ENCODE measurements at regions not wholly inside any gene's neighbourhood (a gene's known extent, or its start where the extent isn't known, plus 50 kb on each side); places are given as distances from the start of the nearest gene placed in this dataset.
"Not testable (repeated sequence)": the region's sequence is repeated elsewhere in the genome, so short reads cannot be mapped to it uniquely, and the experiment has no call there.

DNA sequence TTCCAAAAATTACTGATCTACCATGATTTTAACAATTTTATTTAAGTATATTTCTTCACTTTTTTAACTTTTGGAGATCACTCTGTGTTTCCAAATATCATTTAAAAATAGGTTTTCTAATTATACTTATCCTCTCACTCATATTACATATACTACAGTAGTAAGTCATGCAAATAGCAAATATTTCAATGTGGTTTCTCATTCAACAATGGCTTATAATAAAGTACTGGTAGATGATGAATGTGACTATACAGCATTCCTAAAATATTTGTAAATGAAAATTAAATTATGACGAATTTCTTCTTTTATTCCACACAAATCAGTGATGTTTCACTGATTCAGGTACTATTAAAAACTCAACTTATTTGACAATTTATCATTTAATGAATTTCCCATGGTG is 176.3 kb upstream of the MEF2C start:
- 77% methylated on average over 1 of the region's 1 CpG for WGBS
- Histone ChIP-seq H3K36me3 (ENCODE audit: insufficient read depth) (no peaks in the 10 kb centered on the region), H3K27ac (ENCODE audit: low read depth) (no peak overlapping the region), H3K4me1 (ENCODE audit: insufficient read depth) (no peaks in the 10 kb centered on the region), H3K4me3 (ENCODE audit: low read depth, low read length) (no peak overlapping the region)
- no peak for DNase-seq (ENCODE audit: extremely low spot score)

DNA sequence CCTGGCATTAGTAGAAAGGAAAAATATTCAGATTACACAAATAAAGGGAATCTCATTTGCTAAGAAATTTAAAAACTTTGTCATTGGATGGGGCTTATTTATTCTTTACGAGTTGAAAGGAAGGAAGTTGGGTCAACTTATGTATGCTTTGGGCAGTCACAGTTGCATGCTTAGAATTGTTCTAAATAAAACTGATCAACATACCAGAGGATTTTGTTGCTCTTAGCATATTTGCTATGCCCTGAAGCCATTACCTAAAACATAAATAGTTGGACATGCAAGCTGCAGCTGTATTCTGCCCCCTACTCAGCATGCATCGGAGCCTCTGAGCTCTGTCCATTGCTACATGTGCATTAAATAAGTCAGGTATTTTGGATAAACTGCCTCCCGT is 172.7 kb upstream of the MEF2C start:
- WGBS: 76% methylated on average over 3 of the region's 3 CpGs
- no peak for DNase-seq (ENCODE audit: extremely low spot score)

DNA sequence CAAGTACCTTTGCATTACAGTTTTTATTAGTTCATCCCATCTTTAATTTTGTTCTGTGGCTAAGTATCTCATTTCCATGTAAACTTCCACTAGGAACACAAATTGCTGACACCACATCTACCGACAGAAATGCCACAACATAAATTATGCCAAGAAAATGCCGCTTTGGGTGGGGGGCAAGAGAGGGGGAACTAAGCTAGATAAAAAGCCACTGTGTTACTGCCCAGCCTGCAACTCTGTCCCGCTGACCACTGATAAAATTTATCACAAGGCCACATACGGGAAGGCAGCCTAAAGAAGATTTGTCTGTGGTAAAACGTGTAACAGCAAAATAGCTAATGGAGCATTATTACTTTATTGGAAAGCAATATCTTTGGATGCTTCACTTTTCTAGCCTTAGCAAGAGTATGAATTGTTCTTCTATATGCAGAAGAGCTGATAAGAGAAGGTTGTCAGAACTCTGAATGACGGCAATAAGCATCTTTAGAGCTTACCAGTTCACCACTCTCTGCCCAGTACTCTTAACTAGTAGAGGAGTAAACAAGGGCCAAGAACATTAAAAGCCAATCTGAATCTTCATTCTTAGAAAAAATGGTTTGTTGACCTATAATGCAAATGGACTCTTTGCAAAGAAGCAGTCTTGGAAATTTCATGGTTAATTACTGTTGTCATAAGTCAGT is 172.2 kb upstream of the MEF2C start:
- Histone ChIP-seq H3K4me1 (ENCODE audit: insufficient read depth) (no peaks in the 10 kb centered on the region), H3K27ac (ENCODE audit: low read depth) (no peak overlapping the region), H3K4me3 (ENCODE audit: low read depth, low read length) (no peak overlapping the region), H3K36me3 (ENCODE audit: insufficient read depth) (no peaks in the 10 kb centered on the region)
- no peak for DNase-seq (ENCODE audit: extremely low spot score)
- 87% methylated on average over 6 of the region's 6 CpGs for WGBS

More for the DNA sequence above, 172.7 kb upstream of the MEF2C start:
- Histone ChIP-seq H3K27ac (ENCODE audit: low read depth) (no peak overlapping the region), H3K4me1 (ENCODE audit: insufficient read depth) (no peaks in the 10 kb centered on the region), H3K36me3 (ENCODE audit: insufficient read depth) (no peaks in the 10 kb centered on the region), H3K4me3 (ENCODE audit: low read depth, low read length) (no peak overlapping the region)

DNA sequence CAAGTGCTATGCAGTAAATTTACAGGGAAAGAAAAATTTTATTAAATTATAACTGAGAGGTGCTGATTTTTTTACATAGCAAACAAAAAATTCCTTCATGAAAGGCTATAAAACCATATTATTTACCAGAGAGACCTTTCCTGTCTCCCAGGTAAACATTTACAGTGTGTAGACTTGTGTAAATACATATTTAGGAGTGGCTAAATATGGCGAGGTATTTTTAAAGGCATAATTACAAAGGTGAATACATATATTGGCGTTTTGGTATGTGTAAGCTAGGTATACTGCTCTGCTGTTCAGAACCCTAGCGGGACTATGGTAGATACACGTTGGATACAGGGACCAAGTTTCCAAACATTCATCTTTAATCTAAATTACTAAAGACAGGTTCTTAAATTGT is 170.6 kb upstream of the MEF2C start:
- 64% methylated on average over 4 of the region's 4 CpGs for WGBS
- Histone ChIP-seq H3K27ac (ENCODE audit: low read depth) (no peak overlapping the region), H3K4me3 (ENCODE audit: low read depth, low read length) (no peak overlapping the region), H3K4me1 (ENCODE audit: insufficient read depth) (no peaks in the 10 kb centered on the region), H3K36me3 (ENCODE audit: insufficient read depth) (no peaks in the 10 kb centered on the region)
- no peak for DNase-seq (ENCODE audit: extremely low spot score)

DNA sequence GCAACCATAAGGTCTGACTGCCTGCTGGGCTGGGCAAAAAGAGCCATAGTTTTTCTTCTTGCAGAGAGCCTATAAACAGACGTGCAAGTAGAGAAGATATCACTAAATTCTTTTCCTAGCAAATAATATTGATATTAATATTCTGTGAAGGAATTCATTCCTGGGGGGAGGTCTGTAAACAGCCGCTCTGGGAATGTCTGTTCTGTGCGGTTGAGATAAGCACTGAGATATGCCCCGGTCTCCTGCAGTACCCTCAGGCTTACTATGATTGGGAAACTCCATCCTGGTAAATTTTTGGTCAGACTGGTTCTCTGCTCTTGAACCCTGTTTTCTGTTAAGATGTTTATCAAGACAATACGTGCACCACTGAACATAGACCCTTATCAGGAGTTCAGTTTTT is 167.1 kb upstream of the MEF2C start:
- H3K27ac ChIP-seq (ENCODE audit: low read depth); DNase-seq (ENCODE audit: extremely low spot score); H3K4me1 ChIP-seq (ENCODE audit: insufficient read depth); H3K36me3 ChIP-seq (ENCODE audit: insufficient read depth); H3K4me3 ChIP-seq (ENCODE audit: low read depth, low read length): not testable (repeated sequence)
- WGBS: 93% methylated on average over 5 of the region's 5 CpGs

DNA sequence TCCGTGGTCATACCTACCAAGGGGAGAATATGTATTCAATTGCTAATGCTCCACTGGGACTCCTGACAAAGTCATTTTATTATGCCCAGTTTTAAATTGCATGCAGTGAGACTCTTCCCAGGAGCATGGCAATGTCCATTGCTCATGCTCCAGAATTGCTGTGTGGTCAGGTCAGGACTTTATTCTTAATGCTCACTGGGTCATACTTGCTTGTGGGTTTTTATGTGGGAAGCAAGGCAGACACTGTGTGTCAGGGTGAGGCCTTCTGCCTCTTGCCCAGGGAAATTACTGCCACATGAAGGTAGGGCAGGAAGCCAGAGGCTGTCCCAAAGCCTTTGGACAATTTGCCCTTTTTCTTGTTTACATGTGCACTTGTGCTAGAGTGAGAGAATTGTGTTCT is 164.6 kb upstream of the MEF2C start:
- no peak for DNase-seq (ENCODE audit: extremely low spot score)
- H3K27ac ChIP-seq (ENCODE audit: low read depth): no peak overlapping the region
- H3K36me3 ChIP-seq (ENCODE audit: insufficient read depth): no peaks in the 10 kb centered on the region
- no peaks in the 10 kb centered on the region for H3K4me1 ChIP-seq (ENCODE audit: insufficient read depth)
- H3K4me3 ChIP-seq (ENCODE audit: low read depth, low read length): no peak overlapping the region
- 86% methylated on average over 1 of the region's 1 CpG for WGBS

DNA sequence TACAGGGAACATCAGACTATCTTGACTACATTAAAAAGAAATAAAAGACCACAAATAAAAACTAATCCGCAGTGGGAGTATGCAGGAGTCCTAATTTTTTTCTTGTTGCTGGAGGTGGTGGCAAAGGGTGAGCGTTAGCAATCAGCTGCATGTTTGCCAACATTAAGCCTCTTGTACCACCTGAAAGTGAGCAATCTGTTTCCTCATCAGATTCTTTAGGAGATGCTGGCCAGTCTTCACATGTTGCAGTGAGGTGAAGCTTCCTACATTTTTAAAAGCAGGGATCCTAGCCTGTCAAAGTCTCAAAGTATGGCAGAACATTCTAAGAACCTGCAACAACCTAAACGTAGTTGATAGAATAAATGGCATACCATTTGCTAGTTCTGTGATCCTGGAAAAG is 162.2 kb upstream of the MEF2C start:
- H3K36me3 ChIP-seq (ENCODE audit: insufficient read depth): no peaks in the 10 kb centered on the region
- H3K27ac ChIP-seq (ENCODE audit: low read depth): no peak overlapping the region
- no peak for DNase-seq (ENCODE audit: extremely low spot score)
- 83% methylated on average over 3 of the region's 3 CpGs for WGBS
- no peak overlapping the region for H3K4me3 ChIP-seq (ENCODE audit: low read depth, low read length)
- H3K4me1 ChIP-seq (ENCODE audit: insufficient read depth): no peaks in the 10 kb centered on the region

DNA sequence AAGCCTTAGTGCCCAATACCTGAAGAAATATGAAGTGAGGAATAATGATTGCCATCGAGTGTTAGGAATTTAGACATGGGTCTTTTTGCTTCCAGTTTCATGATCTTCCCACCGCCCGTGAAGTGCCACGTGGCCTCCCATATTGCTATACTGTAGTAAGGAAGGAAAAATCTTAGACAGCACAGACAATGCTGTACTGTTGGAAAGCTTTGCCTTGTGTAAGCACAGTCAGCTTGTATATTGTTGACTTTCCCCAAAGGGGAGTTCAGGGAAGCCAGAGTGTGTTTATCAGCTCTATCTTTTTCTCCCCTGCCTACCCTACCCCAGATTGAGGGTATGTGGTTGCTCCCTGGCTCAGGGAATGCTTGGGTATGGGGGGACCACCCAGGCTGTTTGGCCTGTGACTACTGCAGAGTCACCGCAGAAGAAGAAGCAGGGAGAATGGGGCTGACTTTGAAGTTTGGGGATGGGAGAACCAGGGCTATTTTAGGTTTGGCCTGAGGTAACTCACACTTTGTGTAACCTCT is 161.8 kb upstream of the MEF2C start:
- Histone ChIP-seq H3K4me3 (ENCODE audit: low read depth, low read length) (no peak overlapping the region), H3K27ac (ENCODE audit: low read depth) (no peak overlapping the region), H3K4me1 (ENCODE audit: insufficient read depth) (no peaks in the 10 kb centered on the region), H3K36me3 (ENCODE audit: insufficient read depth) (no peaks in the 10 kb centered on the region)
- WGBS: 87% methylated on average over 5 of the region's 5 CpGs
- no peak for DNase-seq (ENCODE audit: extremely low spot score)

DNA sequence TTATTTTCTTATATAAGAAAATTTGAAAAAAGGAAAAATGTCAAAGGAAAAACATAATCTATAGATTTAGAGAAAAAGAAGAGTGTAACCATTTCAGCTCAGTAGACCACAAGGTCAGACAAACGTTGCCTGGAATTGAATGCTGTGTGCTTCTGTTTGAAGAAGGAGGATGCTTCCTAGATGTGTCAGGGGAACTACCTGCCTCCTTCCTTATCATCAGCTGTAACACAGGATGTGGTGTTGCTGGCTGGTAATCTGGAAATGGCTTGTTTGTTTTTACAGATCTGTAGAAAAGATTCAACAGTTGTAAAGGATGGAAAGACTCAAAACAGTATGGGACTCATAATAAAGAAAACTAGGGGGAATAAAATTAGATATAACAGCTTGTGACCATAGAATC is 160.7 kb upstream of the MEF2C start:
- no peaks in the 10 kb centered on the region for H3K36me3 ChIP-seq (ENCODE audit: insufficient read depth)
- no peak for DNase-seq (ENCODE audit: extremely low spot score)
- 37% methylated on average over 1 of the region's 1 CpG for WGBS
- no peaks in the 10 kb centered on the region for H3K4me1 ChIP-seq (ENCODE audit: insufficient read depth)
- no peak overlapping the region for H3K27ac ChIP-seq (ENCODE audit: low read depth)
- H3K4me3 ChIP-seq (ENCODE audit: low read depth, low read length): no peak overlapping the region

DNA sequence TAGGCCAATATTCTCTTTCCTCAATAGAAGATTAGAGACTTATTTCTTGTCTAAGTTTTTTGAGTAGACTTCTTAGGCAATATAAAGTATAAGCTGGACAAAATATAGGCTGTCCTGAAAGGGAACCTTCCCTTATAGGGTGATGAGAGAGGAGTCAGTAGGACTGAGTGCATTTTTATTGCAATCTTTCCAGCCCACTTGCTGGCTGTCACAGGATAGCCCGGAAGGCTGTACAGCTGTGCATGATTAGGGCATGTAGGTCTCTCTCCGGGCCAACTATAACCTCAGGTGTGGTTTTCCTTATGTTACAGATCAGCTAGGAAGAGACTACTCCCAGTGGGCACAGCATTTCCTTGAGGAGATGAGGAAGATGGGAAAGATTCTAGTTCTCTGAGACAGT is 159.8 kb upstream of the MEF2C start:
- Histone ChIP-seq H3K36me3 (ENCODE audit: insufficient read depth) (no peaks in the 10 kb centered on the region), H3K27ac (ENCODE audit: low read depth) (no peak overlapping the region), H3K4me1 (ENCODE audit: insufficient read depth) (no peaks in the 10 kb centered on the region), H3K4me3 (ENCODE audit: low read depth, low read length) (no peak overlapping the region)
- no peak for DNase-seq (ENCODE audit: extremely low spot score)
- 50% methylated on average over 2 of the region's 2 CpGs for WGBS

DNA sequence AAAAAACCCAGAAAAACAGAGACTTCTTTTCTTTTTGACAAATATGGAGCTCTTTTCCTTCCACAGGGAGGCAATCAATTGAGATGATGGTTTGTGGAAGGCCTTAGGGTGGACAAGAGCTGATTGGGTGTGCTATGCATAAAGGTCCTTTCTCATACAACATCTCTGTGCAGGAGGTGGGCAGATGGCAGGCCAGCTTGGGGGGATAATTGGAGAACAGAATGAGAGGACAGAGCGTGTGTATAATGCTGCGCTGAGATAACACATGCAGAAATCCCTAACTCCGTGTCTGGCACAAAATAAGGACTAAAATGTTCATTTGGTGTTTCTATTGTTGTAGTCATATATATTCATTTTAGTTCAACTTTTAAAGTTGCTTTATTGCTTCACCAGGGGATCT is 159.0 kb upstream of the MEF2C start:
- no peaks in the 10 kb centered on the region for H3K4me1 ChIP-seq (ENCODE audit: insufficient read depth)
- DNase-seq (ENCODE audit: extremely low spot score): no peak
- no peak overlapping the region for H3K4me3 ChIP-seq (ENCODE audit: low read depth, low read length)
- H3K27ac ChIP-seq (ENCODE audit: low read depth): no peak overlapping the region
- WGBS: 92% methylated on average over 3 of the region's 3 CpGs
- H3K36me3 ChIP-seq (ENCODE audit: insufficient read depth): no peaks in the 10 kb centered on the region

DNA sequence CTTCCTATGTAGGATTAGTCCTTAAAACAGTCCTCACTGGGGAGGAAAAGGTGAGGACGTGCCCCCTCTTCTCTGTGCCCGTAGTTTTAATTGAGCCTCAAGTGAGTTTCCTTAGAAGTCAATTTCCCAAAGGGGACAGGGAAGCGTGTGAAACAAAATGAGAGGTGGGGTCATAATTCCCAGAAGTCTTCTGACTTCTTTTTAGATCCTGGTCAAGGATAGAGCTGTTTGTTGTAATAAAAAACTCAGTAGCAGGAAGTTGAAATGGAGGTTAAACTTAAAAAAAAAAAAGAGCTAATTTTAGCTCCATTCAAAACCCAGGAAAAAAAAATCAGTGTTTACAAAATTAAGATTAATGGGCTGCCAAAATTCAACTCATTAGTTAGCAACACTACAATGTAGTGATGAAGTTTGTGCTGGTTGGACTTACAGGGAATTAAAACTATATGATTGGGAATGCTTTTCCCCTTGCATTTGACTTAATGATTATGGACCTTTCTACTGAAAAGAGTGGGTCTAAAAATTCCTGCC is 158.3 kb upstream of the MEF2C start:
- no peak for DNase-seq (ENCODE audit: extremely low spot score)
- WGBS: 83% methylated on average over 3 of the region's 3 CpGs
- H3K27ac ChIP-seq (ENCODE audit: low read depth): no peak overlapping the region
- no peaks in the 10 kb centered on the region for H3K4me1 ChIP-seq (ENCODE audit: insufficient read depth)
- no peaks in the 10 kb centered on the region for H3K36me3 ChIP-seq (ENCODE audit: insufficient read depth)
- no peak overlapping the region for H3K4me3 ChIP-seq (ENCODE audit: low read depth, low read length)

DNA sequence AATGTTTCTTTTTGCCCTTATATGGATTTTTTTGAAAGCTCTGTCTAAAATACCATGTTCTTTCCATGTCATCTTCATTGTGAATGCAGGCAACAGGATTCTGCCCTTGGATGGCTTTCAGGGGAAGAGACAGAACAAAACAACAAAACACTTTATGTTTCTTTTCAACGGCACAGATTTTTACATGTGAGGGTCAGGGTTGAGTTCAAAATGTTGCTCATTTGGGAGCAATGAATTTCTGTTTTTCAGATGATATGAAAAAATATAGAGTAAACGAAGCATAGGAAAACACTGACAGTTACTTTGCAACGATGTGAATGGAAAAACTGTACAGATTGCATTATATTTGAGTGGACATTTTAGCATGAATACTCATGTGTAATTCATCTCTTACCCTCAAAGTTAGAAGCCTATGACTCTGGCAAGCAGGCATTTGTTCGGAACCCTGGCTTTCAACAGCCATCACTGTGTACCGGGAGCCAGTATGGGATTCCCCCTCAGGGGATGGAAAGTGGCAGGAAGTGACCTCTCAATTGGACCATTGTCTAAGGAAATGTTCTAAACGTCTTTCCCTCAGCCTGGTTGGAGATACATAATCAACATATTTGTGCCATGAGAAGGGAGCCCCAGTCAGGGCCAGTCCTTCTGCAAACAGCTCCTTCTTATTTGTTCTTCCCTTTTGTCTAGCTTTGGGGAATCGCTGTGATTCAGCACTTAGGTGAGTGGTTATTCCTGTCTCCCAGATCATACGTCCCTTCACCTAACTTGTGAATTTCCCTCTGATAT is 153.9 kb upstream of the MEF2C start:
- Histone ChIP-seq H3K36me3 (ENCODE audit: insufficient read depth) (no peaks in the 10 kb centered on the region), H3K27ac (ENCODE audit: low read depth) (no peak overlapping the region), H3K4me1 (ENCODE audit: insufficient read depth) (no peaks in the 10 kb centered on the region), H3K4me3 (ENCODE audit: low read depth, low read length) (no peak overlapping the region)
- WGBS: 65% methylated on average over 8 of the region's 8 CpGs
- DNase-seq (ENCODE audit: extremely low spot score): no peak

DNA sequence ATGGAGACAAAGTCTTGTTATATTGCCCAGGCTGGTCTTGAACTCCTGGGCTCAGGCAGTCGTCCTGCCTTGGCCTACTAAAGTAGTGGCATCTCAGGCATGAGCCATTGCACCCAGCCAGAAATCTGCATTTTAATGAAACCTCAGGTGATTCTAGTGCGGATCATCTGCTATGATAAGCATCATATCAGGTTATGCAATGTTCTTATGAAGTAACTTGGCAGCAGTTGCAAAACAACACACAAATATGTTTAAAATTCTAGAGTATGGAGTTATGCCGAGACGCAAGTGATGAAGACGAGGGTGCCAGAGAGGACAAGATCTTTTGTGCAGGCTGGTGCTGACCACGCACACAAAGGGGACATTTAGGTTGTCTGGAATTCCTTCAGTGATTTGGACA is 153.2 kb upstream of the MEF2C start:
- no peak for DNase-seq (ENCODE audit: extremely low spot score)
- H3K27ac ChIP-seq (ENCODE audit: low read depth): no peak overlapping the region
- no peak overlapping the region for H3K4me3 ChIP-seq (ENCODE audit: low read depth, low read length)
- 70% methylated on average over 6 of the region's 6 CpGs for WGBS
- H3K36me3 ChIP-seq (ENCODE audit: insufficient read depth): no peaks in the 10 kb centered on the region
- H3K4me1 ChIP-seq (ENCODE audit: insufficient read depth): no peaks in the 10 kb centered on the region

Measured in urinary bladder (tissue), 3 donors.